Skeletal muscle satellite cell (primary cell): ENCODE measurements at regions not wholly inside any gene's neighbourhood (a gene's known extent, or its start where the extent isn't known, plus 50 kb on each side); places are given as distances from the start of the nearest gene placed in this dataset.
"Not testable (repeated sequence)": the region's sequence is repeated elsewhere in the genome, so short reads cannot be mapped to it uniquely, and the experiment has no call there.

Experiments used
- H3K27me3 ChIP-seq: 2 replicates; pipeline ENCODE4 v1.7.0; 2013; ENCODE audit warnings: low read length; ENCODE audit not compliant: control insufficient read depth, insufficient read depth
- H3K36me3 ChIP-seq: 2 replicates; pipeline ENCODE4 v1.7.0; 2013; ENCODE audit warnings: mild to moderate bottlenecking, control low read depth, low read length; ENCODE audit not compliant: insufficient read depth
- H3K4me1 ChIP-seq: 2 replicates; pipeline ENCODE4 v1.7.0; 2013; ENCODE audit warnings: low read length; ENCODE audit not compliant: control insufficient read depth, insufficient read depth
- H3K4me2 ChIP-seq: 2 replicates; pipeline ENCODE4 v1.7.0; 2013; ENCODE audit warnings: mild to moderate bottlenecking, low read length
- H3K4me3 ChIP-seq: 2 replicates; pipeline ENCODE4 v1.7.0; 2013; ENCODE audit warnings: low read length
- H3K9ac ChIP-seq: 2 replicates; pipeline ENCODE4 v1.7.0; 2013; ENCODE audit warnings: mild to moderate bottlenecking, low read depth, low read length, moderate library complexity
- H3K9me3 ChIP-seq: replicated peaks from 2 replicates; pipeline ENCODE4 v1.7.0; 2013; ENCODE audit warnings: mild to moderate bottlenecking, control low read depth, low read length

- Histone ChIP-seq H3K4me1 (peaks cover 31% of the 10 kb centered on the region), H3K36me3 (no peaks in the 10 kb centered on the region), H3K9ac (peak overlapping the region; percentile 25), H3K4me3 (peak overlapping the region; percentile 16), H3K9me3 (no peaks in the 10 kb centered on the region), H3K27me3 (peaks cover 10% of the 10 kb centered on the region), H3K4me2 (peak overlapping the region; percentile 67)
Measured at GRCh38 chr15:70376031-70376928, 278.6 kb upstream of the TLE3 start.

DNA sequence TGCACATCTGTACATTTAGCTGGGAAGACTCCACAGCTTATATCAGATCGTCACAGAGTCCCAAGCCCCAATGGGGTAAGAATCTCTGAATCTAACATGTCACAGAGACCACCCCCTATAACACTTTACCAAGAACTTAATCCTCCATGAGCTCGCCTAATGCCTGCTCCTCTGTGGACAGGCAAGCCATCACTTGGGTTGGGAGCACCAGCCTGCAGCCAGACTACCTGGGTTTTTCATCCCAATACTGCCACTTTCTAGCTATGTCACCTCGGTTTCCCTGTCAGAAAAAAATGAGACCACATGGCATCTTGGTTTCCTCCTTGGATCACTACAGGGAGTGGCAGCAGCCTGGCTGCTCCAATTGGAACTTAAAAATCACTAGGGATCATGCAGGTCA lies 277.9 kb upstream of the TLE3 start:
- Histone ChIP-seq H3K9ac (no peak overlapping the region), H3K4me3 (no peak overlapping the region), H3K4me2 (peak overlapping the region; percentile 48), H3K27me3 (peaks cover 6% of the 10 kb centered on the region), H3K4me1 (peaks cover 31% of the 10 kb centered on the region), H3K36me3 (no peaks in the 10 kb centered on the region), H3K9me3 (no peaks in the 10 kb centered on the region)

DNA sequence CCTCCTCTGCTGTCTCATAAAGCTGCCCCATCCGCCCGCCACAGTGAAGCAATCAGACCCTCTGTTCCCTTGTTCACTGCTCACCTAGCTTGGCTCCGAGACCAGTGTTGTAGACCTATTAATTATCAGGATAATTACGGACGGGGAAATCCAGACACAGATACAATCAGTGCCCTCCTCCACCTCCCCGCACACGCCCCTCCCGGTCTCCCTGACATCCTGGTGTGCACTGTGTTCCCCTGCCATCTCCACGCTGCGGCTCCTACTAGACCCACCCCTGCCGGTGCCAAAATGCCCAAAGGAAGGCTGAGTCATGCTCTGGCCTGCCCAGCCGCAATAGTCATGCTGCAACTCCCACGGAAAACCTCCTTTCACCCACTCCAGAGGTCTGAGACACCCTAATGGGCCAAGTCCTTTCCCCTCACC lies 277.3 kb upstream of the TLE3 start:
- Histone ChIP-seq H3K27me3 (peaks cover 4% of the 10 kb centered on the region), H3K9me3 (no peaks in the 10 kb centered on the region), H3K36me3 (no peaks in the 10 kb centered on the region), H3K4me1 (peaks cover 31% of the 10 kb centered on the region), H3K9ac (no peak overlapping the region), H3K4me2 (peak overlapping the region; percentile 48), H3K4me3 (no peak overlapping the region)

DNA sequence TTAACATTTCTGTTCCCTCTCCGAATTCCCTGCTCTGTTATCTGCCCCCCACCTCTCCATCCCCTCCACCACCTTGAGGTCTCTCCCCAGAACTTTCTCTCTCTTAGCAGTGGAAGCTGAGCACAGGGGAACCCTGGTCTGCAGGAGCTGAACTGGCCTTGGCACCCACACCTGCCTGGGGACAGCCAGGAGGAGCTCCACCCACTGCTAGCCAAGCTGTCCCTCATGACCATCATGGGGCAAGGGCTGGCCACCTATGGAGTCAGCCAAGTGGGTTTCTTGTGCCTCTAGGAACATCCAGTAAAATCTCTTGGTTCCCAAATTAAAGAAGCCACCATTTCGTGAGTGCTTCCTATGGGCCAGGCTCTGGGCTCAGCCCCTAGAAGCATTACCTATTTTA lies 276.4 kb upstream of the TLE3 start:
- no peak overlapping the region for H3K4me2 ChIP-seq
- no peaks in the 10 kb centered on the region for H3K36me3 ChIP-seq
- H3K27me3 ChIP-seq, result peaks cover 4% of the 10 kb centered on the region
- H3K9me3 ChIP-seq, result no peaks in the 10 kb centered on the region
- H3K4me3 ChIP-seq, result no peak overlapping the region
- H3K9ac ChIP-seq, result no peak overlapping the region
- peaks cover 31% of the 10 kb centered on the region for H3K4me1 ChIP-seq

DNA sequence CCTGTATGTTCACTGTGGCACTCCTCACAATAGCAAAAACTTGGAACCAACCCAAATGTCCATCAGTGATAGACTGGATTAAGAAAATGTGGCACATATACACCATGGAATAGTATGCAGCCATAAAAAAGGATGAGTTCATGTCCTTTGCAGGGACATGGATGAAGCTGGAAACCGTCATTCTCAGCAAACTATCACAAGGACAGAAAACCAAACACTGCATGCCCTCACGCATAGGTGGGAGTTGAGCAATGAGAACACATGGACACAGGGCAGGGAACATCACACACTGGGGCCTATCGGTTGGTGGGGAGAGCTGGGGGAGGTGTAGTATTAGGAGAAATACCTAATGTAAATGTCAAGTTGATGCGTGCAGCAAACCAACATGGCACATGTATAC lies 275.7 kb upstream of the TLE3 start:
- H3K27me3 ChIP-seq, H3K9me3 ChIP-seq, H3K4me3 ChIP-seq, H3K9ac ChIP-seq, H3K36me3 ChIP-seq, H3K4me2 ChIP-seq: not testable (repeated sequence)
- peaks cover 31% of the 10 kb centered on the region for H3K4me1 ChIP-seq

DNA sequence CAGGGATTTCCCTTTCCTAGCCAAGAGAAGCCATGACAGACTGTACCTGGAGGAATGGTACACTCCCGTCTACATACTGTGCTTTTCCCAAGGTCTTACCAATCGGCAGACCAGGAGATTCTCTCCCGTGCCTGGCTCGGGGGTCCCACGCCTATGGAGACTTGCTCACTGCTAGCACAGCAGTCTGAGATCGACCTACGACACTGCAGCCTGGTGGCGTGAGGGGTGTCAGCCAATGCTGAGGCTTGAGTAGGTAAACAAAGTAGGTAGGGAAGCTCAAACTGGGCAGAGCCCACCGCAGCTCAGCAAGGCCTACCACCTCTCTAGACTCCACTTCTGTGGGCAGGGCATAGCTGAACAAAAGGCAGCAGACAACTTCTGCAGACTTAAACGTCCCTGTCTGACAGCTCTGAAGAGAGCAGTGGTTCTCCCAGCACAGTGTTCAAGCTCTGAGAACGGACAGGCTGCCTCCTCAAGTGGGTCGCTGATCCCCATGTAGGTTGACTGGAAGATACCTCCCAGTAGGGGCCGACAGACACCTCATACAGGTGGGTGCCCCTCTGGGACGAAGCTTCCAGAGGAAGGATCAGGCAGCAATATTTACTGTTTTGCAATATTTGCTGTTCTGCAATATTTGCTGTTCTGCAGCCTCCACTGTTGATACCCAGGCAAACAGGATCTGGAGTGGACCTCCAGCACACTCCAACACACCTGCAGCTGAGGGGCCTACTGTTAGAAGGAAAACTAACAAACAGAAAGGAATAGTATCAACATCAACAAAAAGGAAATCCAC lies 270.4 kb upstream of the TLE3 start:
- H3K4me2 ChIP-seq, H3K4me1 ChIP-seq, H3K4me3 ChIP-seq, H3K9ac ChIP-seq, H3K9me3 ChIP-seq, H3K27me3 ChIP-seq, H3K36me3 ChIP-seq: not testable (repeated sequence)

DNA sequence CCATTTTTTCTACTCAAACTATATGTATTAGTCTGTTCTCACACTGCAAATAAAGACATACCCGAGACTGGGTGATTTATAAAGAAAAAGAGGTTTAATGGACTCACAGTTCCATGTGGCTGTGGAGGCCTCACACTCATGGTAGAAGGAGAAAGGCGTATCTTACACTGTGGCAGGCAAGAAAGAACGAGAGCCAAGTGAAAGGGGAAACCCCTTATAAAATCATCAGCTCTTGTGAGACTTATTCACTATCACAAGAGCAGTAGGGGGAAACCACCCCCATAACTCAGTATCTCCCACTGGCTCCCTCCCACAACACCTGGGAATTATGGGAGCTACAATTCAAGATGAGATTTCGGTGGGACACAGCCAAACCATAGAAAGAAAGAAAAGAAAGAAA lies 266.3 kb upstream of the TLE3 start:
- H3K9ac ChIP-seq, H3K4me3 ChIP-seq, H3K27me3 ChIP-seq, H3K36me3 ChIP-seq, H3K4me2 ChIP-seq, H3K4me1 ChIP-seq, H3K9me3 ChIP-seq: not testable (repeated sequence)

GRCh38 chr15:70362886-70363285 lies 265.2 kb upstream of the TLE3 start:
- peaks cover 11% of the 10 kb centered on the region for H3K27me3 ChIP-seq
- H3K36me3 ChIP-seq, result no peaks in the 10 kb centered on the region
- H3K4me2 ChIP-seq, result no peak overlapping the region
- H3K4me3 ChIP-seq, result no peak overlapping the region
- H3K9ac ChIP-seq, result no peak overlapping the region
- no peaks in the 10 kb centered on the region for H3K4me1 ChIP-seq
- H3K9me3 ChIP-seq, result no peaks in the 10 kb centered on the region

- Histone ChIP-seq H3K36me3 (no peaks in the 10 kb centered on the region), H3K9me3 (no peaks in the 10 kb centered on the region), H3K4me3 (no peak overlapping the region), H3K4me2 (no peak overlapping the region), H3K9ac (no peak overlapping the region), H3K27me3 (peaks cover 12% of the 10 kb centered on the region), H3K4me1 (no peaks in the 10 kb centered on the region)
Measured at GRCh38 chr15:70362350-70362749, 264.6 kb upstream of the TLE3 start.

GRCh38 chr15:70361891-70362290 lies 264.2 kb upstream of the TLE3 start:
- no peak overlapping the region for H3K9ac ChIP-seq
- H3K4me3 ChIP-seq, result no peak overlapping the region
- H3K4me2 ChIP-seq, result no peak overlapping the region
- peaks cover 12% of the 10 kb centered on the region for H3K27me3 ChIP-seq
- H3K9me3 ChIP-seq, result no peaks in the 10 kb centered on the region
- H3K4me1 ChIP-seq, result no peaks in the 10 kb centered on the region
- no peaks in the 10 kb centered on the region for H3K36me3 ChIP-seq

DNA sequence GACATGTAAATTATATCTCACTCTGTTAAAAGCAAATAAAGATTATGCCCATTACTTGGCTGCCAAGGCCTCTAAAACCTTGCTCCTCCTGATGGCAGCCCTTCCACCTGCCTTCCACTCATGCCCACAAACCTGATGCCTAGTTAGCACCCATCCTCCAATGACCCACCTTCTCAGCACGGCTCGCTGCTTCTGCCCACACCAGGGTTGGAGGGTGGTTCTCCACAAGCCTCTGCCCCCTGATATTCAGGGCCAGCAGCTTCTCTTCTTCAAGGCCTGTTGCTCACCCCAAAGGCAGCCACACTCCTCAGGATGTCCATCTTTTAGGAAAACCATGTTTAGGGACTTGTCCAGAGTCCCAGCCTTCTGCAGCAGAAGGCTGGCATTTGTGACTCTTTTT lies 263.4 kb upstream of the TLE3 start:
- peaks cover 12% of the 10 kb centered on the region for H3K27me3 ChIP-seq
- no peak overlapping the region for H3K9ac ChIP-seq
- no peaks in the 10 kb centered on the region for H3K9me3 ChIP-seq
- no peak overlapping the region for H3K4me3 ChIP-seq
- no peak overlapping the region for H3K4me2 ChIP-seq
- no peaks in the 10 kb centered on the region for H3K36me3 ChIP-seq
- H3K4me1 ChIP-seq, result no peaks in the 10 kb centered on the region
